ENCODE measurements at regions not wholly inside any gene's neighbourhood (a gene's known extent, or its start where the extent isn't known, plus 50 kb on each side); places are given as distances from the start of the nearest gene placed in this dataset.

DNA sequence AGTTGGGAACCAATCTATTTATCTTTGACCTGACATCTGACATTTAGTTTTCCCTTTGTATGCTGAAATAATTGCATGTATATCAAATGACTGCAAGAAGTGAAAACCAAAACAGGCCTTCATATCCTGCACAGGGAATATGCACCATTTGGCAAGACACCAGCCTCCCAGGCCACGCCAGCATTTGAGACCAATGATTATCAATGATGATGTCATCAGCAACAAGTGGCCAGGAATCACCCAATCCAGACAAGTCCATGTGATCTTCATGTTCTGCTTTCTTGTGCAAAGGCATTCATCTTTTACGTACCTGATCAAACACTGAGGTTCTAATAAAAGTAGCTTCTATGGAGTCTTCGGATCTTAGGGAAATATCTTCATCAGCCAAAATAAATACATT is 107.4 kb upstream of the TENT5A start:
- no peak overlapping the region for H3K4me3 Mint-ChIP-seq
- H3K27ac Mint-ChIP-seq = no peak overlapping the region
- no peaks in the 10 kb centered on the region for H3K27me3 Mint-ChIP-seq (ENCODE audit: insufficient read depth)
- peaks cover 12% of the 10 kb centered on the region for H3K4me1 Mint-ChIP-seq (ENCODE audit: low read depth)
- H3K36me3 Mint-ChIP-seq (ENCODE audit: low read depth) = no peaks in the 10 kb centered on the region
- no peak for TF ChIP-seq CTCF (IDR thresholded peaks at IDR 0.05)
- H3K9me3 Mint-ChIP-seq = no peaks in the 10 kb centered on the region
- no peak for DNase-seq

DNA sequence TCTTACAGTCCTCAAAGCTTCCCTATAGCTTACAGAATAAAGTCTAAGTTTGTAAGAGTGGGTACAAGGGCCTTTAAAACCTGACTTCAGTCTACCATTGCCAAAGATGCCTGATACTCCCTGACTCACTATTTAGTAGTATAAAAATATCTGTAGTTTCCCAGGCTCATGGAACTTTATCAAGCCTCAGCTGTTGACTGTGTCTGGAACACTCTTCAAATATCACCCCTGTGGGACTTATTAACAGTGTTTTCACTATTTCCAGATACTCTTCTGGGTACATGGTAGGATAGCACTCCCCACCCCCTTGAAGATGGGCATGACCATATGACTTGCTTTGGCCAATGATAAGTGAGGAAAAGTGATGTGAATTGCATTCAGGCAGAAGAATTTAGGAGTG is 105.3 kb upstream of the TENT5A start:
- Mint-ChIP-seq H3K4me1 (ENCODE audit: low read depth) (peaks cover 10% of the 10 kb centered on the region; the same call in 1 of the 2 replicates), H3K27ac (no peak overlapping the region), H3K4me3 (no peak overlapping the region), H3K9me3 (no peaks in the 10 kb centered on the region), H3K36me3 (ENCODE audit: low read depth) (no peaks in the 10 kb centered on the region), H3K27me3 (ENCODE audit: insufficient read depth) (no peaks in the 10 kb centered on the region)
- DNase-seq = no peak
- TF ChIP-seq CTCF (IDR thresholded peaks at IDR 0.05) = no peak

DNA sequence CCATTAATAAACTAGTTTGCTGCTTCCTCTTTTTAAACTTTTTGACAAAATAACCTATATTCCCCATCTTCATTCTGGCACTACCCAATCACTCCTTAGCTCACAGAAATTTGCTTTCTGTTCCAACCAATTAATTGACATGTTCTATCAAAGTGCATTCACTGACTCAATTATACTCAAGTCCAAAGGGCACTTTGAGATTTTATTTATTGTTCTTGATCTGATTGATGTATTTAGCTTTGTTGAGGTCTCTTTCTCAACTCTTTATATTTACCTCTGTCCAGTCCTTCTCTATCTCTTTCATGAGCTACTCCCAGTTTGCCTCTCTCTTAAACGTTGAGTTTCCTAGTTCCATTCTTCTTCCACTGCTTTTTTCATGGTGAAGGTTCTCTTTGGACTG is 104.4 kb upstream of the TENT5A start:
- no peaks in the 10 kb centered on the region for H3K36me3 Mint-ChIP-seq (ENCODE audit: low read depth)
- H3K27me3 Mint-ChIP-seq (ENCODE audit: insufficient read depth) = peaks cover 2% of the 10 kb centered on the region; the same call in 1 of the 2 replicates
- no peak for TF ChIP-seq CTCF (IDR thresholded peaks at IDR 0.05)
- peaks cover 10% of the 10 kb centered on the region; the same call in 1 of the 2 replicates for H3K4me1 Mint-ChIP-seq (ENCODE audit: low read depth)
- H3K27ac Mint-ChIP-seq = no peak overlapping the region
- no peaks in the 10 kb centered on the region for H3K9me3 Mint-ChIP-seq
- DNase-seq = no peak
- no peak overlapping the region for H3K4me3 Mint-ChIP-seq

GRCh38 chr6:81854474-81854873 is 102.0 kb upstream of the TENT5A start:
- no peak overlapping the region for H3K4me3 Mint-ChIP-seq
- TF ChIP-seq CTCF (IDR thresholded peaks at IDR 0.05) = no peak
- DNase-seq = no peak
- H3K9me3 Mint-ChIP-seq = no peaks in the 10 kb centered on the region
- H3K27ac Mint-ChIP-seq = no peak overlapping the region
- H3K27me3 Mint-ChIP-seq (ENCODE audit: insufficient read depth) = peaks cover 2% of the 10 kb centered on the region; the same call in 1 of the 2 replicates
- no peaks in the 10 kb centered on the region for H3K36me3 Mint-ChIP-seq (ENCODE audit: low read depth)
- peaks cover 6% of the 10 kb centered on the region; the same call in 1 of the 2 replicates for H3K4me1 Mint-ChIP-seq (ENCODE audit: low read depth)

GRCh38 chr6:81853975-81854374 is 101.5 kb upstream of the TENT5A start:
- H3K27ac Mint-ChIP-seq = no peak overlapping the region
- TF ChIP-seq CTCF (IDR thresholded peaks at IDR 0.05) = no peak
- no peaks in the 10 kb centered on the region for H3K9me3 Mint-ChIP-seq
- peaks cover 2% of the 10 kb centered on the region; the same call in 1 of the 2 replicates for H3K27me3 Mint-ChIP-seq (ENCODE audit: insufficient read depth)
- DNase-seq = no peak
- no peak overlapping the region for H3K4me3 Mint-ChIP-seq
- H3K36me3 Mint-ChIP-seq (ENCODE audit: low read depth) = no peaks in the 10 kb centered on the region
- H3K4me1 Mint-ChIP-seq (ENCODE audit: low read depth) = peaks cover 6% of the 10 kb centered on the region; the same call in 1 of the 2 replicates

DNA sequence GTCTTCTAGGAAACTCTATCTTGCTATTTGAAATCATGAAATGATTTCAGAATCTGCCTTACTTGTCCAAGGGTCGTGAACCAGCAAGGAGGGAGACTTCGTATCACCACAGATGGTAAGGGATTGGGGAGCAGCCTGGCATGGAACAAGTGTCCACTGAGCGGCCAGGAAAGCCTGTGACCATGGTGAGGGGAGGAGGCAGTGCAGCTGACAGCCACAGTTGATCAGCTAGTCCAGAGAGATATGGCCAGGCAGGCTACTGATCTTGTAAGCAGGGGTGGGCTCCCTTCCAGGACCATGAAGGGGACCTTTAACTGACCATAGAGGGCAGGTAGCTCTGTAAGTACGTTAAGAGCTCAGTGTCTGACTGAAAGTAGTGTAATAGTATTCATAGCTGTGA is 96.8 kb upstream of the TENT5A start:
- peaks cover 13% of the 10 kb centered on the region for H3K4me1 Mint-ChIP-seq (ENCODE audit: low read depth)
- no peaks in the 10 kb centered on the region for H3K36me3 Mint-ChIP-seq (ENCODE audit: low read depth)
- no peaks in the 10 kb centered on the region for H3K9me3 Mint-ChIP-seq
- TF ChIP-seq CTCF (IDR thresholded peaks at IDR 0.05) = no peak
- no peak for DNase-seq
- no peak overlapping the region for H3K27ac Mint-ChIP-seq
- peaks cover 2% of the 10 kb centered on the region; the same call in 1 of the 2 replicates for H3K27me3 Mint-ChIP-seq (ENCODE audit: insufficient read depth)
- H3K4me3 Mint-ChIP-seq = no peak overlapping the region
